ENCODE measurements at regions not wholly inside any gene's neighbourhood (a gene's known extent, or its start where the extent isn't known, plus 50 kb on each side); places are given as distances from the start of the nearest gene placed in this dataset.

DNA sequence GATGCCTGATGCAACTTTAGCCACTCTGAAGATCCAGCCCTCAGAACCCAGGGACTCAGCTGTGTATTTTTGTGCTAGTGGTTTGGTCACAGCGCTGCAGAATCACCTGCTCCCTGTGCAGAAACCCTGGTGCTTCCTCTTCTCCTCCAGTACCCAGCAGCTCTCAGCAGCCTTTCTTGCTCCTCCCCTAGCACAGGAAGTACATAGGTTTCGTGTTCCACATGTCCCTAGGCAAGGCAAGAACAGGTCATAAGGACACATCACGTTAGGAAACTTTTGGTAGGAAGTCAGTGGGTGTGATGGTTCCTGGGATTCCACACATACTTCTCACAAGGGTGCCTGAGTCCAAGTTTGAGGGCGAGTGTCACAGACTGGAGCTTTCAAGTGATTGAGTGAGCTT lies 167.9 kb upstream of the PRSS1 start:
- Mint-ChIP-seq H3K36me3 (ENCODE audit: low read depth) (no peaks in the 10 kb centered on the region), H3K27ac (no peak overlapping the region), H3K4me1 (peaks cover 15% of the 10 kb centered on the region), H3K9me3 (no peaks in the 10 kb centered on the region; the same call in 2 of the 3 replicates), H3K27me3 (ENCODE audit: insufficient read depth, low read depth, poor library complexity) (no peaks in the 10 kb centered on the region), H3K4me3 (no peak overlapping the region)
- no peaks in the 10 kb centered on the region for H4K20me1 ChIP-seq (replicated peaks; ENCODE audit: insufficient read depth)
- H3K9me2 ChIP-seq (ENCODE audit: insufficient read depth) = no peaks in the 10 kb centered on the region
- H3K4me2 ChIP-seq = no peak overlapping the region
- no peaks in the 10 kb centered on the region for H3K79me2 ChIP-seq (replicated peaks; ENCODE audit: insufficient read depth)
- DNase-seq (ENCODE audit: low spot score) (no peak), ATAC-seq (no peak)
- no peak overlapping the region for H3K27ac ChIP-seq (ENCODE audit: low read depth)
- H3K4me1 ChIP-seq (ENCODE audit: insufficient read depth) = peaks cover 9% of the 10 kb centered on the region
- H3K36me3 ChIP-seq (ENCODE audit: insufficient read depth) = no peaks in the 10 kb centered on the region
- H3K4me3 ChIP-seq = no peak overlapping the region
- H3F3A ChIP-seq (replicated peaks; ENCODE audit: low read depth) = no peaks in the 10 kb centered on the region
- no peak for TF ChIP-seq CREB1 (CRISPR knock-in tag; IDR thresholded peaks at IDR 0.05; ENCODE audit: low read depth)
- TF ChIP-seq, protein P1, sequence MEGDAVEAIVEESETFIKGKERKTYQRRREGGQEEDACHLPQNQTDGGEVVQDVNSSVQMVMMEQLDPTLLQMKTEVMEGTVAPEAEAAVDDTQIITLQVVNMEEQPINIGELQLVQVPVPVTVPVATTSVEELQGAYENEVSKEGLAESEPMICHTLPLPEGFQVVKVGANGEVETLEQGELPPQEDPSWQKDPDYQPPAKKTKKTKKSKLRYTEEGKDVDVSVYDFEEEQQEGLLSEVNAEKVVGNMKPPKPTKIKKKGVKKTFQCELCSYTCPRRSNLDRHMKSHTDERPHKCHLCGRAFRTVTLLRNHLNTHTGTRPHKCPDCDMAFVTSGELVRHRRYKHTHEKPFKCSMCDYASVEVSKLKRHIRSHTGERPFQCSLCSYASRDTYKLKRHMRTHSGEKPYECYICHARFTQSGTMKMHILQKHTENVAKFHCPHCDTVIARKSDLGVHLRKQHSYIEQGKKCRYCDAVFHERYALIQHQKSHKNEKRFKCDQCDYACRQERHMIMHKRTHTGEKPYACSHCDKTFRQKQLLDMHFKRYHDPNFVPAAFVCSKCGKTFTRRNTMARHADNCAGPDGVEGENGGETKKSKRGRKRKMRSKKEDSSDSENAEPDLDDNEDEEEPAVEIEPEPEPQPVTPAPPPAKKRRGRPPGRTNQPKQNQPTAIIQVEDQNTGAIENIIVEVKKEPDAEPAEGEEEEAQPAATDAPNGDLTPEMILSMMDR (conservative IDR thresholded peaks at IDR 0.05; ENCODE audit: low read depth in 2 of 2) = no peak
- no peak for TF ChIP-seq ZNF331 (CRISPR knock-in tag; IDR thresholded peaks at IDR 0.05; ENCODE audit: low read depth)
- TF ChIP-seq NANOG (IDR thresholded peaks at IDR 0.05; ENCODE audit: borderline replicate concordance) = no peak
- TF ChIP-seq POLR2AphosphoS5 (IDR thresholded peaks at IDR 0.05; ENCODE audit: low read depth) = no peak
- no peak for TF ChIP-seq JUNB (IDR thresholded peaks at IDR 0.05; ENCODE audit: unreplicated experiment)
- TF ChIP-seq ZNF114 (CRISPR knock-in tag; IDR thresholded peaks at IDR 0.05) = no peak
- TF ChIP-seq, protein P2, sequence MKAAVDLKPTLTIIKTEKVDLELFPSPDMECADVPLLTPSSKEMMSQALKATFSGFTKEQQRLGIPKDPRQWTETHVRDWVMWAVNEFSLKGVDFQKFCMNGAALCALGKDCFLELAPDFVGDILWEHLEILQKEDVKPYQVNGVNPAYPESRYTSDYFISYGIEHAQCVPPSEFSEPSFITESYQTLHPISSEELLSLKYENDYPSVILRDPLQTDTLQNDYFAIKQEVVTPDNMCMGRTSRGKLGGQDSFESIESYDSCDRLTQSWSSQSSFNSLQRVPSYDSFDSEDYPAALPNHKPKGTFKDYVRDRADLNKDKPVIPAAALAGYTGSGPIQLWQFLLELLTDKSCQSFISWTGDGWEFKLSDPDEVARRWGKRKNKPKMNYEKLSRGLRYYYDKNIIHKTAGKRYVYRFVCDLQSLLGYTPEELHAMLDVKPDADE (IDR thresholded peaks at IDR 0.05) = no peak
- TF ChIP-seq STAT1 (IDR thresholded peaks at IDR 0.05; ENCODE audit: unreplicated experiment) = no peak
- no peak for TF ChIP-seq EZH2phosphoT487 (IDR thresholded peaks at IDR 0.05; ENCODE audit: unreplicated experiment)
- TF ChIP-seq EZH2 (IDR thresholded peaks at IDR 0.05; ENCODE audit: low read depth, unreplicated experiment) = no peak
- TF ChIP-seq, protein P3, sequence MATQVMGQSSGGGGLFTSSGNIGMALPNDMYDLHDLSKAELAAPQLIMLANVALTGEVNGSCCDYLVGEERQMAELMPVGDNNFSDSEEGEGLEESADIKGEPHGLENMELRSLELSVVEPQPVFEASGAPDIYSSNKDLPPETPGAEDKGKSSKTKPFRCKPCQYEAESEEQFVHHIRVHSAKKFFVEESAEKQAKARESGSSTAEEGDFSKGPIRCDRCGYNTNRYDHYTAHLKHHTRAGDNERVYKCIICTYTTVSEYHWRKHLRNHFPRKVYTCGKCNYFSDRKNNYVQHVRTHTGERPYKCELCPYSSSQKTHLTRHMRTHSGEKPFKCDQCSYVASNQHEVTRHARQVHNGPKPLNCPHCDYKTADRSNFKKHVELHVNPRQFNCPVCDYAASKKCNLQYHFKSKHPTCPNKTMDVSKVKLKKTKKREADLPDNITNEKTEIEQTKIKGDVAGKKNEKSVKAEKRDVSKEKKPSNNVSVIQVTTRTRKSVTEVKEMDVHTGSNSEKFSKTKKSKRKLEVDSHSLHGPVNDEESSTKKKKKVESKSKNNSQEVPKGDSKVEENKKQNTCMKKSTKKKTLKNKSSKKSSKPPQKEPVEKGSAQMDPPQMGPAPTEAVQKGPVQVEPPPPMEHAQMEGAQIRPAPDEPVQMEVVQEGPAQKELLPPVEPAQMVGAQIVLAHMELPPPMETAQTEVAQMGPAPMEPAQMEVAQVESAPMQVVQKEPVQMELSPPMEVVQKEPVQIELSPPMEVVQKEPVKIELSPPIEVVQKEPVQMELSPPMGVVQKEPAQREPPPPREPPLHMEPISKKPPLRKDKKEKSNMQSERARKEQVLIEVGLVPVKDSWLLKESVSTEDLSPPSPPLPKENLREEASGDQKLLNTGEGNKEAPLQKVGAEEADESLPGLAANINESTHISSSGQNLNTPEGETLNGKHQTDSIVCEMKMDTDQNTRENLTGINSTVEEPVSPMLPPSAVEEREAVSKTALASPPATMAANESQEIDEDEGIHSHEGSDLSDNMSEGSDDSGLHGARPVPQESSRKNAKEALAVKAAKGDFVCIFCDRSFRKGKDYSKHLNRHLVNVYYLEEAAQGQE (IDR thresholded peaks at IDR 0.05; ENCODE audit: unreplicated experiment) = no peak
- TF ChIP-seq, protein P4, sequence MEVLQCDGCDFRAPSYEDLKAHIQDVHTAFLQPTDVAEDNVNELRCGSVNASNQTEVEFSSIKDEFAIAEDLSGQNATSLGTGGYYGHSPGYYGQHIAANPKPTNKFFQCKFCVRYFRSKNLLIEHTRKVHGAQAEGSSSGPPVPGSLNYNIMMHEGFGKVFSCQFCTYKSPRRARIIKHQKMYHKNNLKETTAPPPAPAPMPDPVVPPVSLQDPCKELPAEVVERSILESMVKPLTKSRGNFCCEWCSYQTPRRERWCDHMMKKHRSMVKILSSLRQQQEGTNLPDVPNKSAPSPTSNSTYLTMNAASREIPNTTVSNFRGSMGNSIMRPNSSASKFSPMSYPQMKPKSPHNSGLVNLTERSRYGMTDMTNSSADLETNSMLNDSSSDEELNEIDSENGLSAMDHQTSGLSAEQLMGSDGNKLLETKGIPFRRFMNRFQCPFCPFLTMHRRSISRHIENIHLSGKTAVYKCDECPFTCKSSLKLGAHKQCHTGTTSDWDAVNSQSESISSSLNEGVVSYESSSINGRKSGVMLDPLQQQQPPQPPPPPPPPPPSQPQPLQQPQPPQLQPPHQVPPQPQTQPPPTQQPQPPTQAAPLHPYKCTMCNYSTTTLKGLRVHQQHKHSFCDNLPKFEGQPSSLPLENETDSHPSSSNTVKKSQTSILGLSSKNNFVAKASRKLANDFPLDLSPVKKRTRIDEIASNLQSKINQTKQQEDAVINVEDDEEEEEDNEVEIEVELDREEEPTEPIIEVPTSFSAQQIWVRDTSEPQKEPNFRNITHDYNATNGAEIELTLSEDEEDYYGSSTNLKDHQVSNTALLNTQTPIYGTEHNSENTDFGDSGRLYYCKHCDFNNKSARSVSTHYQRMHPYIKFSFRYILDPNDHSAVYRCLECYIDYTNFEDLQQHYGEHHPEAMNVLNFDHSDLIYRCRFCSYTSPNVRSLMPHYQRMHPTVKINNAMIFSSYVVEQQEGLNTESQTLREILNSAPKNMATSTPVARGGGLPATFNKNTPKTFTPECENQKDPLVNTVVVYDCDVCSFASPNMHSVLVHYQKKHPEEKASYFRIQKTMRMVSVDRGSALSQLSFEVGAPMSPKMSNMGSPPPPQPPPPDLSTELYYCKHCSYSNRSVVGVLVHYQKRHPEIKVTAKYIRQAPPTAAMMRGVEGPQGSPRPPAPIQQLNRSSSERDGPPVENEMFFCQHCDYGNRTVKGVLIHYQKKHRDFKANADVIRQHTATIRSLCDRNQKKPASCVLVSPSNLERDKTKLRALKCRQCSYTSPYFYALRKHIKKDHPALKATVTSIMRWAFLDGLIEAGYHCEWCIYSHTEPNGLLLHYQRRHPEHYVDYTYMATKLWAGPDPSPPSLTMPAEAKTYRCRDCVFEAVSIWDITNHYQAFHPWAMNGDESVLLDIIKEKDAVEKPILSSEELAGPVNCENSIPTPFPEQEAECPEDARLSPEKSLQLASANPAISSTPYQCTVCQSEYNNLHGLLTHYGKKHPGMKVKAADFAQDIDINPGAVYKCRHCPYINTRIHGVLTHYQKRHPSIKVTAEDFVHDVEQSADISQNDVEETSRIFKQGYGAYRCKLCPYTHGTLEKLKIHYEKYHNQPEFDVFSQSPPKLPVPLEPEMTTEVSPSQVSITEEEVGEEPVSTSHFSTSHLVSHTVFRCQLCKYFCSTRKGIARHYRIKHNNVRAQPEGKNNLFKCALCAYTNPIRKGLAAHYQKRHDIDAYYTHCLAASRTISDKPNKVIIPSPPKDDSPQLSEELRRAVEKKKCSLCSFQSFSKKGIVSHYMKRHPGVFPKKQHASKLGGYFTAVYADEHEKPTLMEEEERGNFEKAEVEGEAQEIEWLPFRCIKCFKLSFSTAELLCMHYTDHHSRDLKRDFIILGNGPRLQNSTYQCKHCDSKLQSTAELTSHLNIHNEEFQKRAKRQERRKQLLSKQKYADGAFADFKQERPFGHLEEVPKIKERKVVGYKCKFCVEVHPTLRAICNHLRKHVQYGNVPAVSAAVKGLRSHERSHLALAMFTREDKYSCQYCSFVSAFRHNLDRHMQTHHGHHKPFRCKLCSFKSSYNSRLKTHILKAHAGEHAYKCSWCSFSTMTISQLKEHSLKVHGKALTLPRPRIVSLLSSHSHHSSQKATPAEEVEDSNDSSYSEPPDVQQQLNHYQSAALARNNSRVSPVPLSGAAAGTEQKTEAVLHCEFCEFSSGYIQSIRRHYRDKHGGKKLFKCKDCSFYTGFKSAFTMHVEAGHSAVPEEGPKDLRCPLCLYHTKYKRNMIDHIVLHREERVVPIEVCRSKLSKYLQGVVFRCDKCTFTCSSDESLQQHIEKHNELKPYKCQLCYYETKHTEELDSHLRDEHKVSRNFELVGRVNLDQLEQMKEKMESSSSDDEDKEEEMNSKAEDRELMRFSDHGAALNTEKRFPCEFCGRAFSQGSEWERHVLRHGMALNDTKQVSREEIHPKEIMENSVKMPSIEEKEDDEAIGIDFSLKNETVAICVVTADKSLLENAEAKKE (CRISPR knock-in tag; IDR thresholded peaks at IDR 0.05) = no peak
- H3K27me3 ChIP-seq (ENCODE audit: insufficient read depth) = no peaks in the 10 kb centered on the region
- 0 out of 2 replicates have a peak overlapping the region, but pooled peaks have one; percentile 28 for H2AFZ ChIP-seq

All from GM23338 (cell line).